Endothelial cell of umbilical vein (primary cell): ENCODE measurements at regions not wholly inside any gene's neighbourhood (a gene's known extent, or its start where the extent isn't known, plus 50 kb on each side); places are given as distances from the start of the nearest gene placed in this dataset.

Source experiments
- BruUV-seq: library from RNA; stranded (reverse); fragments of 400-500 nt; replicated peaks from 2 replicates; lab custom pipeline; 2021; lab: Mats Ljungman, UMichigan
- CTCF ChIA-PET: fragments of 300-600, 350-600 bp; sonication (Branson Sonifier 250); formaldehyde crosslinking; loops from one replicate; lab custom pipeline; 2021; ENCODE audit warnings: antibody characterized with exemption, inconsistent platforms; lab: Charles Lee
- POLR2A ChIA-PET: fragments of 300-600, 350-600 bp; sonication (Branson Sonifier 250); formaldehyde crosslinking; loops from one replicate; lab custom pipeline; 2021; ENCODE audit warnings: antibody characterized with exemption, inconsistent platforms; lab: Charles Lee
- DNase-seq: peaks from one replicate; pipeline ENCODE4 v3.0.0-alpha.2; 2011; ENCODE audit warnings: low read depth, low spot score
- FAIRE-seq: peaks from 2 replicates; lab custom pipeline; 2011; peaks lifted over from hg19 to GRCh38; lab: Jason Lieb, UNC
- H2AFZ ChIP-seq: 2 replicates; pipeline ENCODE4 v1.6.0; 2012; ENCODE audit warnings: low read depth, low read length, control low read depth, inconsistent platforms
- H3K27ac ChIP-seq: 2 replicates; pipeline ENCODE4 v1.5.1; 2011; ENCODE audit warnings: low read depth, mild to moderate bottlenecking, control low read depth, low read length, moderate library complexity; ENCODE audit not compliant: insufficient read depth
- H3K27me3 ChIP-seq, 2 experiments: 2 replicates each; pipeline versions ENCODE4 v1.6.0 to v1.6.1; 2011; ENCODE audit warnings: low read length in 2 of 2, mixed read lengths in 1 of 2; ENCODE audit not compliant: control insufficient read depth in 2 of 2, insufficient read depth in 2 of 2
- H3K36me3 ChIP-seq, 2 experiments: 2 replicates in 1 of 2; 3 replicates in 1 of 2; pipeline ENCODE4 v1.5.1; 2011; ENCODE audit warnings: low read length in 2 of 2, mild to moderate bottlenecking in 1 of 2, moderate library complexity in 1 of 2; ENCODE audit not compliant: control insufficient read depth in 2 of 2, insufficient read depth in 2 of 2; ENCODE audit errors: extremely low read depth in 1 of 2
- H3K4me1 ChIP-seq: 3 replicates; pipeline ENCODE4 v1.5.1; 2011; ENCODE audit warnings: mild to moderate bottlenecking, low read length; ENCODE audit not compliant: control insufficient read depth, insufficient read depth; ENCODE audit errors: extremely low read depth
- H3K4me2 ChIP-seq: 2 replicates; pipeline ENCODE4 v1.6.1; 2011; ENCODE audit warnings: low read length, control low read depth, mixed read lengths; ENCODE audit not compliant: insufficient read depth
- H3K4me3 ChIP-seq, 3 experiments: fragments of 200-600 bp in 1 of 3; sonication (generic), shearing (Covaris generic) in 1 of 3; replicated peaks in 1 of 3; 2 replicates each; pipeline ENCODE4 v1.5.1; 2011 to 2016; ENCODE audit warnings: control low read depth in 3 of 3, low read length in 3 of 3, mild to moderate bottlenecking in 2 of 3, inconsistent platforms in 1 of 3, low read depth in 1 of 3, moderate library complexity in 1 of 3; ENCODE audit not compliant: insufficient read depth in 1 of 3
- H3K79me2 ChIP-seq: 2 replicates; pipeline ENCODE4 v1.6.0; 2012; ENCODE audit warnings: low read length, inconsistent platforms; ENCODE audit not compliant: control insufficient read depth, insufficient read depth
- H3K9ac ChIP-seq: replicated peaks from 2 replicates; pipeline ENCODE3; 2011; ENCODE audit warnings: low read length, control low read depth; ENCODE audit not compliant: insufficient read depth; ENCODE audit errors: extremely low read depth
- H3K9me1 ChIP-seq: replicated peaks from 3 replicates; pipeline ENCODE4 v1.6.0; 2011; ENCODE audit warnings: mild to moderate bottlenecking, low read length; ENCODE audit not compliant: control insufficient read depth, insufficient read depth; ENCODE audit errors: extremely low read depth
- H3K9me3 ChIP-seq: replicated peaks from 2 replicates; pipeline ENCODE4 v1.5.1; 2012; ENCODE audit warnings: low read length, inconsistent platforms; ENCODE audit not compliant: control insufficient read depth, insufficient read depth
- H4K20me1 ChIP-seq: replicated peaks from 2 replicates; pipeline ENCODE3; 2011; ENCODE audit warnings: mild to moderate bottlenecking, low read length; ENCODE audit not compliant: control insufficient read depth, insufficient read depth; ENCODE audit errors: extremely low read depth
- CTCF ChIP-seq, 2 donors: IDR thresholded peaks; 1 replicate in 1 of 2; 2 replicates in 1 of 2; pipeline ENCODE4 v1.5.1; 2011; ENCODE audit warnings: low read length in 2 of 2, mild to moderate bottlenecking in 2 of 2, moderate library complexity in 2 of 2, control low read depth in 1 of 2, inconsistent platforms in 1 of 2, low read depth in 1 of 2; ENCODE audit not compliant: insufficient read depth in 1 of 2; ENCODE audit errors: extremely low read depth in 1 of 2
- EZH2 ChIP-seq: IDR thresholded peaks from 2 replicates; pipeline ENCODE4 v1.6.1; 2012; ENCODE audit warnings: borderline replicate concordance, low read depth, mild to moderate bottlenecking, moderate library complexity, low read length, inconsistent platforms; ENCODE audit not compliant: severe bottlenecking
- FOS ChIP-seq: IDR thresholded peaks from 2 replicates; pipeline ENCODE4 v1.6.1; 2011; ENCODE audit warnings: mild to moderate bottlenecking, low read length, moderate library complexity, borderline replicate concordance; ENCODE audit not compliant: insufficient read depth
- GATA2 ChIP-seq: IDR thresholded peaks from 2 replicates; pipeline ENCODE4 v1.7.0; 2011; ENCODE audit warnings: low read depth, mild to moderate bottlenecking, moderate library complexity, mixed read lengths, low read length; ENCODE audit not compliant: insufficient read length, insufficient read depth
- JUN ChIP-seq: IDR thresholded peaks from 2 replicates; pipeline ENCODE4 v1.6.1; 2011; ENCODE audit warnings: borderline replicate concordance, low read depth; ENCODE audit not compliant: insufficient read length, insufficient read depth
- MAX ChIP-seq: IDR thresholded peaks from 2 replicates; pipeline ENCODE4 v1.6.1; 2011; ENCODE audit not compliant: insufficient read depth, insufficient read length
- MYC ChIP-seq: IDR thresholded peaks from one replicate; pipeline ENCODE4 v1.6.1; 2011; ENCODE audit warnings: mild to moderate bottlenecking, low read depth, low read length
- POLR2A ChIP-seq: IDR thresholded peaks from 2 replicates; pipeline ENCODE4 v1.6.1; 2012; ENCODE audit warnings: low read depth, mild to moderate bottlenecking, control low read depth, low read length
- POLR2AphosphoS5 ChIP-seq: IDR thresholded peaks from 2 replicates; pipeline ENCODE4 v1.6.1; 2012; ENCODE audit warnings: low read depth, mild to moderate bottlenecking, control low read depth, low read length, moderate library complexity; ENCODE audit not compliant: insufficient read depth
- dilution Hi-C: fragments of 300-500 bp; cut with MboI; formaldehyde crosslinking; loops from one replicate; pipeline ENCODE4 v1.15.0; 2019; ENCODE audit warnings: low sequenced_read_pairs; ENCODE audit not compliant: extremely low pct_ligation_motif_present
- intact Hi-C: fragments of 100-400 bp; cut with micrococcal nuclease; formaldehyde crosslinking; loops from one replicate; pipeline ENCODE4 v1.10.0; 2022

GRCh38 chr3:191634902-191635301, 173.9 kb downstream of the PYDC2 start:
- ChIA-PET CTCF (no interaction called here), POLR2A (no interaction called here)
- dilution Hi-C loops: no loop called here
- Histone ChIP-seq H3K36me3 (no peaks in the 10 kb centered on the region), H3K4me2 (no peak overlapping the region), H3K9me1 (no peaks in the 10 kb centered on the region), H3K4me1 (no peaks in the 10 kb centered on the region), H4K20me1 (no peaks in the 10 kb centered on the region), H3K79me2 (no peaks in the 10 kb centered on the region), H3K27ac (no peak overlapping the region), H3K27me3 (no peaks in the 10 kb centered on the region), H3K4me3 (no peak overlapping the region), H3K9ac (no peak overlapping the region), H3K9me3 (no peaks in the 10 kb centered on the region), H2AFZ (no peak overlapping the region)
- DNase-seq: no peak
- no peak for TF ChIP-seq JUN
- no peak for TF ChIP-seq EZH2
- no peak for TF ChIP-seq CTCF (IDR thresholded peaks at IDR 0.05; ENCODE audit: extremely low read depth in 1 of 2, insufficient read depth in 1 of 2, low read depth in 1 of 2, low read length in 2 of 2)
- no peak for FAIRE-seq
- BruUV-seq: no TSS peak
- intact Hi-C loops: no loop called here

DNA sequence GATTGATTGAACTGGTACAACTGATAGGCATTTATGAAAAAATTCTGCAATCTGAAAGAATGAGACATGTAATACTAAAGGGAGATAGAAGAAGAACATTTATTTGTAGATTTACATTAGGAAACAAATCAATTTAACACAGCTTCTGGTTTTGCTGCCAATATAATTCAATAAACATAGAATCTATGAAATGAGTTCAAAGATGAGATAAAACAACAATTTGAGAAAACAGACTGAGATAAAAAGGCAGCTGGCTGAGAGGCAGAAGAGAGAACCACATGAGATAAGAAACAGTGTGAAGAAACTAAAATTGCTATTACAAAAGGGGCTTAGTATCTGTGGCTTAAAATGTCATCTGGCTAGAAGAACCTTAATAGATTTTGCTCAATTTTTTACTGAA, 176.6 kb downstream of the PYDC2 start:
- no TSS peak for BruUV-seq
- Histone ChIP-seq H3K4me1 (no peaks in the 10 kb centered on the region), H3K9me3 (no peaks in the 10 kb centered on the region), H3K36me3 (no peaks in the 10 kb centered on the region), H3K9ac (no peak overlapping the region), H3K9me1 (no peaks in the 10 kb centered on the region), H3K27me3 (no peaks in the 10 kb centered on the region), H2AFZ (no peak overlapping the region), H3K27ac (no peak overlapping the region), H3K4me2 (no peak overlapping the region), H3K79me2 (no peaks in the 10 kb centered on the region), H4K20me1 (no peaks in the 10 kb centered on the region), H3K4me3 (no peak overlapping the region)
- intact Hi-C loops: no loop called here
- DNase-seq (no peak), FAIRE-seq (no peak)
- POLR2A ChIA-PET: no interaction called here
- TF ChIP-seq GATA2 (no peak), MYC (no peak), POLR2A (no peak), CTCF (IDR thresholded peaks at IDR 0.05; ENCODE audit: extremely low read depth in 1 of 2, insufficient read depth in 1 of 2, low read depth in 1 of 2, low read length in 2 of 2) (no peak), POLR2AphosphoS5 (no peak), MAX (no peak), FOS (no peak), EZH2 (no peak), JUN (no peak)
- dilution Hi-C loops: no loop called here
- CTCF ChIA-PET: no interaction called here
